Mesendoderm (in vitro differentiated cells): ENCODE measurements at regions not wholly inside any gene's neighbourhood (a gene's known extent, or its start where the extent isn't known, plus 50 kb on each side); places are given as distances from the start of the nearest gene placed in this dataset.

Source experiments
- DNase-seq: peaks from one replicate; pipeline ENCODE4 v3.0.0; 2013
- H2AK5ac ChIP-seq: 2 replicates; pipeline ENCODE4 v1.6.1; 2013; ENCODE audit warnings: low read length, inconsistent platforms
- H2BK120ac ChIP-seq: 2 replicates; pipeline ENCODE4 v1.6.1; 2013; ENCODE audit warnings: low read depth, mild to moderate bottlenecking, low read length, moderate library complexity, mixed read lengths
- H2BK15ac ChIP-seq: replicated peaks from 2 replicates; pipeline ENCODE4 v1.6.1; 2013; ENCODE audit warnings: low read depth, mild to moderate bottlenecking, moderate library complexity
- H2BK5ac ChIP-seq: 2 replicates; pipeline ENCODE4 v1.6.1; 2013; ENCODE audit warnings: low read length, inconsistent platforms
- H3K18ac ChIP-seq: 2 replicates; pipeline ENCODE4 v1.6.1; 2013; ENCODE audit warnings: mild to moderate bottlenecking, low read length, mixed read lengths
- H3K23ac ChIP-seq: one replicate; pipeline ENCODE4 v1.6.1; 2013; ENCODE audit warnings: low read length
- H3K27ac ChIP-seq: 2 replicates; pipeline ENCODE4 v1.5.1; 2013; ENCODE audit warnings: low read depth, mild to moderate bottlenecking, inconsistent platforms, low read length, moderate library complexity
- H3K27me3 ChIP-seq: 2 replicates; pipeline ENCODE4 v1.6.1; 2013; ENCODE audit warnings: low read length, control low read depth, mild to moderate bottlenecking, inconsistent platforms; ENCODE audit not compliant: insufficient read depth, poor library complexity
- H3K36me3 ChIP-seq: 2 replicates; pipeline ENCODE4 v1.6.1; 2013; ENCODE audit warnings: low read length, inconsistent platforms; ENCODE audit not compliant: control insufficient read depth, insufficient read depth
- H3K4ac ChIP-seq: one replicate; pipeline ENCODE4 v1.6.1; 2013; ENCODE audit warnings: low read depth, mild to moderate bottlenecking, low read length, moderate library complexity
- H3K4me1 ChIP-seq: 2 replicates; pipeline ENCODE4 v1.6.1; 2013; ENCODE audit warnings: low read depth, low read length, inconsistent platforms; ENCODE audit not compliant: control insufficient read depth
- H3K4me2 ChIP-seq: 2 replicates; pipeline ENCODE4 v1.6.1; 2013; ENCODE audit warnings: low read length
- H3K4me3 ChIP-seq: 2 replicates; pipeline ENCODE4 v1.5.1; 2013; ENCODE audit warnings: mild to moderate bottlenecking, low read length
- H3K56ac ChIP-seq: one replicate; pipeline ENCODE4 v1.6.1; 2013; ENCODE audit warnings: low read length
- H3K79me1 ChIP-seq: 2 replicates; pipeline ENCODE4 v1.6.1; 2013; ENCODE audit warnings: low read length, inconsistent platforms
- H3K79me2 ChIP-seq: 2 replicates; pipeline ENCODE4 v1.6.1; 2013; ENCODE audit warnings: mild to moderate bottlenecking, low read length; ENCODE audit not compliant: control insufficient read depth, insufficient read depth
- H3K9ac ChIP-seq: 2 replicates; pipeline ENCODE4 v1.6.1; 2013; ENCODE audit warnings: low read length, inconsistent platforms
- H4K5ac ChIP-seq: one replicate; pipeline ENCODE4 v1.6.1; 2013; ENCODE audit warnings: low read length
- H4K8ac ChIP-seq: one replicate; pipeline ENCODE4 v1.6.1; 2013; ENCODE audit warnings: low read depth, mild to moderate bottlenecking, control low read depth, low read length, moderate library complexity
- WGBS: extraction: QIAGEN DNeasy Blood & Tissue Kit; methylation state at CpG from one replicate; pipeline ENCODE4 v1.1.7; 2013; ENCODE audit warnings: low lambda C conversion rate, missing lambda C conversion rate; ENCODE audit not compliant: insufficient coverage; ENCODE audit errors: extremely low coverage; 5-methylcytosine and 5-hydroxymethylcytosine counted together

- no peaks in the 10 kb centered on the region for H3K4me1 ChIP-seq
- no peak overlapping the region for H3K4me3 ChIP-seq
- no peaks in the 10 kb centered on the region for H3K27me3 ChIP-seq
- no peaks in the 10 kb centered on the region for H3K79me1 ChIP-seq
- no peak for DNase-seq
- H4K5ac ChIP-seq = no peak overlapping the region
- H2BK15ac ChIP-seq = no peak overlapping the region
- H3K27ac ChIP-seq = no peak overlapping the region
- H3K18ac ChIP-seq = no peak overlapping the region
- no peak overlapping the region for H2BK5ac ChIP-seq
- no peaks in the 10 kb centered on the region for H3K79me2 ChIP-seq
- WGBS = no CpG with 5 or more reads among the region's 2 CpGs
- H2AK5ac ChIP-seq = no peak overlapping the region
- no peak overlapping the region for H3K4me2 ChIP-seq
- H2BK120ac ChIP-seq = no peak overlapping the region
- no peak overlapping the region for H3K23ac ChIP-seq
- H3K9ac ChIP-seq = no peak overlapping the region
- H3K56ac ChIP-seq = no peak overlapping the region
- H4K8ac ChIP-seq = no peak overlapping the region
- H3K36me3 ChIP-seq = no peaks in the 10 kb centered on the region
- H3K4ac ChIP-seq = no peak overlapping the region
These were observed 115.2 kb upstream of the SOX21 start for GRCh38 chr13:94827566-94827965.

- H2BK5ac ChIP-seq = no peak overlapping the region
- H4K5ac ChIP-seq = no peak overlapping the region
- no peak overlapping the region for H2BK15ac ChIP-seq
- H3K79me2 ChIP-seq = no peaks in the 10 kb centered on the region
- no peaks in the 10 kb centered on the region for H3K4me1 ChIP-seq
- no peaks in the 10 kb centered on the region for H3K36me3 ChIP-seq
- no peak overlapping the region for H2BK120ac ChIP-seq
- no peak overlapping the region for H4K8ac ChIP-seq
- H3K79me1 ChIP-seq = no peaks in the 10 kb centered on the region
- H3K4me3 ChIP-seq = no peak overlapping the region
- no peak overlapping the region for H3K23ac ChIP-seq
- no peak overlapping the region for H3K56ac ChIP-seq
- WGBS = no CpG with 5 or more reads among the region's 5 CpGs
- no peak overlapping the region for H3K4me2 ChIP-seq
- H3K27ac ChIP-seq = no peak overlapping the region
- H3K4ac ChIP-seq = no peak overlapping the region
- peak; percentile 66 for DNase-seq
- H3K18ac ChIP-seq = no peak overlapping the region
- no peak overlapping the region for H3K9ac ChIP-seq
- H2AK5ac ChIP-seq = no peak overlapping the region
- no peaks in the 10 kb centered on the region for H3K27me3 ChIP-seq
These were observed 113.2 kb upstream of the SOX21 start for GRCh38 chr13:94825507-94825906.

GRCh38 chr13:94824601-94825000 lies 112.3 kb upstream of the SOX21 start:
- Histone ChIP-seq H2BK15ac (no peak overlapping the region), H3K4me2 (no peak overlapping the region), H3K9ac (no peak overlapping the region), H3K27ac (no peak overlapping the region), H2BK120ac (no peak overlapping the region), H3K23ac (no peak overlapping the region), H4K8ac (no peak overlapping the region), H3K56ac (no peak overlapping the region), H3K4me1 (no peaks in the 10 kb centered on the region), H4K5ac (no peak overlapping the region), H3K79me2 (no peaks in the 10 kb centered on the region), H3K36me3 (no peaks in the 10 kb centered on the region), H3K27me3 (no peaks in the 10 kb centered on the region), H3K4ac (no peak overlapping the region), H3K18ac (no peak overlapping the region), H2BK5ac (no peak overlapping the region), H3K79me1 (no peaks in the 10 kb centered on the region), H3K4me3 (no peak overlapping the region), H2AK5ac (no peak overlapping the region)
- WGBS = 100% methylated on average over 1 of the region's 4 CpGs
- no peak for DNase-seq

- Histone ChIP-seq H3K4ac (no peak overlapping the region), H3K79me1 (no peaks in the 10 kb centered on the region), H3K27me3 (no peaks in the 10 kb centered on the region), H3K79me2 (no peaks in the 10 kb centered on the region), H3K36me3 (no peaks in the 10 kb centered on the region), H3K27ac (no peak overlapping the region), H2BK15ac (no peak overlapping the region), H3K18ac (no peak overlapping the region), H3K23ac (no peak overlapping the region), H4K8ac (no peak overlapping the region), H2BK120ac (no peak overlapping the region), H4K5ac (no peak overlapping the region), H3K4me1 (no peaks in the 10 kb centered on the region), H3K4me2 (no peak overlapping the region), H3K4me3 (no peak overlapping the region), H3K56ac (no peak overlapping the region), H2AK5ac (no peak overlapping the region), H3K9ac (no peak overlapping the region), H2BK5ac (no peak overlapping the region)
- no CpG with 5 or more reads among the region's 3 CpGs for WGBS
- no peak for DNase-seq
These were observed 110.0 kb upstream of the SOX21 start for GRCh38 chr13:94822356-94822755.

- Histone ChIP-seq H3K27ac (no peak overlapping the region), H3K9ac (no peak overlapping the region), H2BK5ac (no peak overlapping the region), H3K23ac (no peak overlapping the region), H3K4me3 (no peak overlapping the region), H3K18ac (no peak overlapping the region), H3K56ac (no peak overlapping the region), H3K4me1 (no peaks in the 10 kb centered on the region), H3K4ac (no peak overlapping the region), H3K79me1 (no peaks in the 10 kb centered on the region), H2AK5ac (no peak overlapping the region), H3K79me2 (no peaks in the 10 kb centered on the region), H3K36me3 (no peaks in the 10 kb centered on the region), H2BK120ac (no peak overlapping the region), H3K4me2 (no peak overlapping the region), H4K5ac (no peak overlapping the region), H4K8ac (no peak overlapping the region), H2BK15ac (no peak overlapping the region), H3K27me3 (no peaks in the 10 kb centered on the region)
- no peak for DNase-seq
- whole genome bisulfite sequencing = 100% methylated on average over 1 of the region's 7 CpGs
These were observed 103.9 kb upstream of the SOX21 start for GRCh38 chr13:94816256-94816655.

GRCh38 chr13:94813920-94814475 lies 101.7 kb upstream of the SOX21 start:
- no CpG with 5 or more reads among the region's 4 CpGs for WGBS

More at GRCh38 chr13:94813920-94814475, 101.7 kb upstream of the SOX21 start:
- Histone ChIP-seq H4K8ac (no peak overlapping the region), H3K56ac (no peak overlapping the region), H4K5ac (no peak overlapping the region), H2BK5ac (no peak overlapping the region), H3K18ac (no peak overlapping the region), H3K27me3 (no peaks in the 10 kb centered on the region), H3K4me3 (no peak overlapping the region), H3K23ac (no peak overlapping the region), H2BK15ac (no peak overlapping the region), H3K27ac (no peak overlapping the region), H3K4ac (no peak overlapping the region), H3K79me2 (no peaks in the 10 kb centered on the region), H3K36me3 (no peaks in the 10 kb centered on the region), H2AK5ac (no peak overlapping the region), H3K79me1 (no peaks in the 10 kb centered on the region), H3K4me2 (no peak overlapping the region), H3K4me1 (no peaks in the 10 kb centered on the region), H3K9ac (no peak overlapping the region), H2BK120ac (no peak overlapping the region)
- no peak for DNase-seq
